ENCODE measurements at regions not wholly inside any gene's neighbourhood (a gene's known extent, or its start where the extent isn't known, plus 50 kb on each side); places are given as distances from the start of the nearest gene placed in this dataset.

GRCh38 chr4:59393780-59394179 lies 1806.3 kb upstream of the ADGRL3 start:
- no peak for TF ChIP-seq CTCF (conservative IDR thresholded peaks at IDR 0.05; ENCODE audit: low read depth, low read length)
- no peak for DNase-seq (ENCODE audit: low read depth)
- no peak overlapping the region for H3K4me3 ChIP-seq (ENCODE audit: low read length)

GRCh38 chr4:59400334-59400733 lies 1799.8 kb upstream of the ADGRL3 start:
- DNase-seq (ENCODE audit: low read depth) = no peak
- no peak for TF ChIP-seq CTCF (conservative IDR thresholded peaks at IDR 0.05; ENCODE audit: low read depth, low read length)

GRCh38 chr4:59409647-59410046 lies 1790.5 kb upstream of the ADGRL3 start:
- no peak overlapping the region for H3K4me3 ChIP-seq (ENCODE audit: low read length)
- TF ChIP-seq CTCF (conservative IDR thresholded peaks at IDR 0.05; ENCODE audit: low read depth, low read length) = no peak
- no peak for DNase-seq (ENCODE audit: low read depth)

More at GRCh38 chr4:59400334-59400733, 1799.8 kb upstream of the ADGRL3 start:
- no peak overlapping the region for H3K4me3 ChIP-seq (ENCODE audit: low read length)

GRCh38 chr4:59412739-59413138 lies 1787.4 kb upstream of the ADGRL3 start:
- TF ChIP-seq CTCF (conservative IDR thresholded peaks at IDR 0.05; ENCODE audit: low read depth, low read length) = no peak
- H3K4me3 ChIP-seq (ENCODE audit: low read length) = no peak overlapping the region

GRCh38 chr4:59455751-59456150 lies 1744.4 kb upstream of the ADGRL3 start:
- no peak overlapping the region for H3K4me3 ChIP-seq (ENCODE audit: low read length)
- DNase-seq (ENCODE audit: low read depth) = no peak
- TF ChIP-seq CTCF (conservative IDR thresholded peaks at IDR 0.05; ENCODE audit: low read depth, low read length) = no peak

More at GRCh38 chr4:59412739-59413138, 1787.4 kb upstream of the ADGRL3 start:
- no peak for DNase-seq (ENCODE audit: low read depth)

GRCh38 chr4:59457576-59457975 lies 1742.5 kb upstream of the ADGRL3 start:
- TF ChIP-seq CTCF (conservative IDR thresholded peaks at IDR 0.05; ENCODE audit: low read depth, low read length) = no peak
- H3K4me3 ChIP-seq (ENCODE audit: low read length) = no peak overlapping the region
- DNase-seq (ENCODE audit: low read depth) = no peak

GRCh38 chr4:59484944-59485343 lies 1715.2 kb upstream of the ADGRL3 start:
- no peak for DNase-seq (ENCODE audit: low read depth)
- no peak for TF ChIP-seq CTCF (conservative IDR thresholded peaks at IDR 0.05; ENCODE audit: low read depth, low read length)
- H3K4me3 ChIP-seq (ENCODE audit: low read length) = no peak overlapping the region

Measured in retinal pigment epithelial cell (primary cell).